Karpas-422 (cell line): ENCODE measurements at regions not wholly inside any gene's neighbourhood (a gene's known extent, or its start where the extent isn't known, plus 50 kb on each side); places are given as distances from the start of the nearest gene placed in this dataset.

Experiments
- DNase-seq: peaks from one replicate; pipeline ENCODE4 v3.0.0-alpha.2; 2015
- H2AFZ ChIP-seq: fragments of 200-600 bp; sonication (generic); 2 replicates; pipeline ENCODE4 v1.6.1; 2014; ENCODE audit warnings: antibody characterized with exemption, low read length, mixed read lengths
- H3K27ac ChIP-seq: fragments of 200-600 bp; sonication (generic); 2 replicates; pipeline ENCODE4 v1.5.1; 2014; ENCODE audit warnings: mild to moderate bottlenecking, low read length, moderate library complexity
- H3K27me3 ChIP-seq: fragments of 200-600 bp; sonication (generic); 2 replicates; pipeline ENCODE4 v1.6.1; 2014; ENCODE audit warnings: low read length, mixed read lengths
- H3K36me3 ChIP-seq: fragments of 200-600 bp; sonication (generic); 2 replicates; pipeline ENCODE4 v1.6.1; 2014; ENCODE audit warnings: low read length, mixed read lengths; ENCODE audit not compliant: insufficient read depth
- H3K4me1 ChIP-seq: fragments of 200-600 bp; sonication (generic); 2 replicates; pipeline ENCODE4 v1.6.1; 2014; ENCODE audit warnings: mild to moderate bottlenecking, low read length, mixed read lengths
- H3K4me2 ChIP-seq: fragments of 200-600 bp; sonication (generic); 2 replicates; pipeline ENCODE4 v1.6.1; 2014; ENCODE audit warnings: low read length, low read depth, mild to moderate bottlenecking; ENCODE audit not compliant: poor library complexity, severe bottlenecking
- H3K4me3 ChIP-seq: fragments of 200-600 bp; sonication (generic); 2 replicates; pipeline ENCODE4 v1.5.1; 2014; ENCODE audit warnings: mild to moderate bottlenecking, antibody characterized with exemption, low read length, mixed read lengths
- H3K79me2 ChIP-seq: fragments of 200-600 bp; sonication (generic); 2 replicates; pipeline ENCODE4 v1.6.1; 2014; ENCODE audit warnings: mild to moderate bottlenecking, low read length, mixed read lengths
- H3K9ac ChIP-seq: fragments of 200-600 bp; sonication (generic); 2 replicates; pipeline ENCODE4 v1.6.0; 2014; ENCODE audit warnings: low read length
- H3K9me2 ChIP-seq: fragments of 200-600 bp; sonication (generic), shearing (Covaris generic); replicated peaks from 2 replicates; pipeline ENCODE4 v1.6.0; 2014; ENCODE audit warnings: mild to moderate bottlenecking, low read length, moderate library complexity; ENCODE audit not compliant: insufficient read depth
- H3K9me3 ChIP-seq: fragments of 300-700, 200-600 bp; sonication (generic); 2 replicates; pipeline ENCODE4 v1.6.1; 2014; ENCODE audit warnings: low read length, mixed read lengths
- H4K20me1 ChIP-seq: fragments of 200-600 bp; sonication (generic); 2 replicates; pipeline ENCODE4 v1.6.1; 2014; ENCODE audit warnings: mild to moderate bottlenecking, antibody characterized with exemption, low read length, low read depth; ENCODE audit not compliant: insufficient read depth

DNA sequence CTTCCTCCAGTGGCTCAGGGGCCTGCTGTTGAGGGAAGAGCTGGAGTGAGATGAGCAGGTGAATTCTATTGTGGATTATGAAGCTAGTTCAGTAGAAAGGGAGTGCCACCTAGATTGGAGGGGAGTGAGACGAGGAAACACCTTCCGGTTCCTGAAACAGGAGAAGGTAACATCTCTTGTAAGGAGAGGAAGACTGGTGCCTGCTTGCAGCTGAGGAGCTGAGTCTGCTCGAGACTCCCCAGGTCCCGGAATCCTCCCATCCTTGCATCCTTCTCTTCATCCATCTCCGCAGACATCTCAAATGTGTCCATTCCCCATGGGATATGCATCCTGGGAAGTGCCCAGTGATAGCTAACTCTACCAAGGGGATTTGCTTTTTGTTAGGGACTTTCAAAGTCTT is 242.9 kb upstream of the ZFP64 start:
- H3K27me3 ChIP-seq: no peaks in the 10 kb centered on the region
- no peak overlapping the region for H3K4me2 ChIP-seq
- no peaks in the 10 kb centered on the region for H3K4me1 ChIP-seq
- no peak overlapping the region for H3K27ac ChIP-seq
- no peak overlapping the region for H3K9ac ChIP-seq
- H3K4me3 ChIP-seq: no peak overlapping the region
- H3K9me3 ChIP-seq: peaks cover 5% of the 10 kb centered on the region; the same call in 1 of the 2 replicates
- no peaks in the 10 kb centered on the region for H3K79me2 ChIP-seq
- no peaks in the 10 kb centered on the region for H4K20me1 ChIP-seq
- no peaks in the 10 kb centered on the region for H3K9me2 ChIP-seq
- no peak for DNase-seq
- no peaks in the 10 kb centered on the region for H3K36me3 ChIP-seq
- no peak overlapping the region for H2AFZ ChIP-seq

DNA sequence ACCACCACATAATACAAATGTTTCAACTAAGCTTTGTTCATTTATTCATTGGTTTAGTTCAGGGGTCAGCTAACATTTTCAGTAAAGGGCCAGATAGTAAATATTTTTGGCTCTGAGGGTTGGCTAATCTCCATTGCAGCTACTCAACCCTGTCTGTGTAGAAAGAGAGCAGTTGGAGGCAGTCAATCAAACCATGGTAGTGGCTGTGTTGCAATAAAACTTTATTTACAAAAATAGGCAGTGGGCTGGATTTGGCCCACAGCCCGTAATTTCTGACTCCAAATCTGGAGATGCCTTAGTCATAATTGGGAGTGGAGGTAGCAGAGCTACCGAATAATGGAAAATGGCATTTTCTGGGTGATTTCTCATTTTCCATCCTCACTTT is 242.5 kb upstream of the ZFP64 start:
- Histone ChIP-seq H4K20me1 (no peaks in the 10 kb centered on the region), H3K36me3 (no peaks in the 10 kb centered on the region), H3K27me3 (no peaks in the 10 kb centered on the region), H3K4me2 (no peak overlapping the region), H3K9me3 (peaks cover 7% of the 10 kb centered on the region; the same call in 1 of the 2 replicates), H3K4me1 (no peaks in the 10 kb centered on the region), H3K27ac (no peak overlapping the region), H3K9ac (no peak overlapping the region), H2AFZ (no peak overlapping the region), H3K9me2 (no peaks in the 10 kb centered on the region), H3K79me2 (no peaks in the 10 kb centered on the region), H3K4me3 (no peak overlapping the region)
- no peak for DNase-seq

GRCh38 chr20:52433326-52434040 is 241.9 kb upstream of the ZFP64 start:
- no peaks in the 10 kb centered on the region for H3K4me1 ChIP-seq
- no peak overlapping the region for H3K4me2 ChIP-seq
- no peaks in the 10 kb centered on the region for H3K79me2 ChIP-seq
- no peak overlapping the region for H3K4me3 ChIP-seq
- H3K9me3 ChIP-seq: peaks cover 8% of the 10 kb centered on the region; the same call in 1 of the 2 replicates
- H3K36me3 ChIP-seq: no peaks in the 10 kb centered on the region
- H3K9ac ChIP-seq: no peak overlapping the region
- H3K27me3 ChIP-seq: no peaks in the 10 kb centered on the region
- DNase-seq: no peak
- no peaks in the 10 kb centered on the region for H4K20me1 ChIP-seq
- H2AFZ ChIP-seq: no peak overlapping the region
- no peaks in the 10 kb centered on the region for H3K9me2 ChIP-seq
- H3K27ac ChIP-seq: no peak overlapping the region

- Histone ChIP-seq H3K79me2 (no peaks in the 10 kb centered on the region), H3K9me2 (no peaks in the 10 kb centered on the region), H3K27me3 (no peaks in the 10 kb centered on the region), H3K4me2 (no peak overlapping the region), H3K27ac (no peak overlapping the region), H3K4me1 (no peaks in the 10 kb centered on the region), H3K4me3 (no peak overlapping the region), H3K9ac (no peak overlapping the region), H3K9me3 (peaks cover 8% of the 10 kb centered on the region; the same call in 1 of the 2 replicates), H3K36me3 (no peaks in the 10 kb centered on the region), H4K20me1 (no peaks in the 10 kb centered on the region), H2AFZ (no peak overlapping the region)
- no peak for DNase-seq
These were observed 241.2 kb upstream of the ZFP64 start for GRCh38 chr20:52432740-52433139.

GRCh38 chr20:52429029-52429428 is 237.4 kb upstream of the ZFP64 start:
- H3K27ac ChIP-seq: no peak overlapping the region
- no peaks in the 10 kb centered on the region for H3K79me2 ChIP-seq
- H3K4me2 ChIP-seq: no peak overlapping the region
- H3K9ac ChIP-seq: no peak overlapping the region
- DNase-seq: no peak
- H3K36me3 ChIP-seq: no peaks in the 10 kb centered on the region
- H3K27me3 ChIP-seq: no peaks in the 10 kb centered on the region
- no peaks in the 10 kb centered on the region for H3K4me1 ChIP-seq
- no peaks in the 10 kb centered on the region for H4K20me1 ChIP-seq
- H3K4me3 ChIP-seq: no peak overlapping the region
- no peaks in the 10 kb centered on the region for H3K9me2 ChIP-seq
- peaks cover 4% of the 10 kb centered on the region; the same call in 1 of the 2 replicates for H3K9me3 ChIP-seq
- H2AFZ ChIP-seq: no peak overlapping the region

GRCh38 chr20:52427960-52428359 is 236.4 kb upstream of the ZFP64 start:
- Histone ChIP-seq H3K79me2 (no peaks in the 10 kb centered on the region), H3K27me3 (no peaks in the 10 kb centered on the region), H3K4me1 (no peaks in the 10 kb centered on the region), H3K27ac (no peak overlapping the region), H3K9me3 (peaks cover 10% of the 10 kb centered on the region; the same call in 1 of the 2 replicates), H3K9me2 (no peaks in the 10 kb centered on the region), H3K4me2 (no peak overlapping the region), H3K4me3 (no peak overlapping the region), H4K20me1 (no peaks in the 10 kb centered on the region), H2AFZ (no peak overlapping the region), H3K9ac (no peak overlapping the region), H3K36me3 (no peaks in the 10 kb centered on the region)
- DNase-seq: no peak

GRCh38 chr20:52426856-52427255 is 235.3 kb upstream of the ZFP64 start:
- H3K79me2 ChIP-seq: no peaks in the 10 kb centered on the region
- H3K27me3 ChIP-seq: no peaks in the 10 kb centered on the region
- no peak overlapping the region for H3K4me3 ChIP-seq
- no peaks in the 10 kb centered on the region for H3K9me2 ChIP-seq
- H3K27ac ChIP-seq: no peak overlapping the region
- no peak overlapping the region for H3K4me2 ChIP-seq
- no peaks in the 10 kb centered on the region for H3K36me3 ChIP-seq
- no peak overlapping the region for H2AFZ ChIP-seq
- DNase-seq: no peak
- no peak overlapping the region for H3K9ac ChIP-seq
- no peaks in the 10 kb centered on the region for H4K20me1 ChIP-seq
- peaks cover 10% of the 10 kb centered on the region; the same call in 1 of the 2 replicates for H3K9me3 ChIP-seq
- no peaks in the 10 kb centered on the region for H3K4me1 ChIP-seq

- Histone ChIP-seq H3K9me3 (peaks cover 10% of the 10 kb centered on the region; the same call in 1 of the 2 replicates), H3K36me3 (no peaks in the 10 kb centered on the region), H3K27me3 (no peaks in the 10 kb centered on the region), H3K27ac (no peak overlapping the region), H3K4me3 (no peak overlapping the region), H3K79me2 (no peaks in the 10 kb centered on the region), H3K4me2 (no peak overlapping the region), H3K9ac (no peak overlapping the region), H4K20me1 (no peaks in the 10 kb centered on the region), H3K4me1 (no peaks in the 10 kb centered on the region), H2AFZ (no peak overlapping the region), H3K9me2 (no peaks in the 10 kb centered on the region)
- DNase-seq: no peak
These were observed 234.1 kb upstream of the ZFP64 start for GRCh38 chr20:52425701-52426100.
